IPS-18a (cell line): ENCODE measurements at regions not wholly inside any gene's neighbourhood (a gene's known extent, or its start where the extent isn't known, plus 50 kb on each side); places are given as distances from the start of the nearest gene placed in this dataset.
A peak's percentile ranks its signal among the peaks of the same experiment; 100 is the strongest.

ENCODE experiments used
- H3K27ac ChIP-seq: one replicate; pipeline ENCODE4 v1.5.1; 2013; ENCODE audit warnings: low read length
- H3K27me3 ChIP-seq: one replicate; pipeline ENCODE4 v1.6.1; 2013; ENCODE audit warnings: mild to moderate bottlenecking, low read length; ENCODE audit not compliant: control insufficient read depth, insufficient read depth
- H3K36me3 ChIP-seq: one replicate; pipeline ENCODE4 v1.6.1; 2013; ENCODE audit warnings: low read depth, low read length; ENCODE audit not compliant: control insufficient read depth
- H3K4me1 ChIP-seq: one replicate; pipeline ENCODE4 v1.6.1; 2013; ENCODE audit warnings: low read depth, low read length; ENCODE audit not compliant: control insufficient read depth
- H3K4me3 ChIP-seq: one replicate; pipeline ENCODE4 v1.5.1; 2013; ENCODE audit warnings: low read length
- H3K9ac ChIP-seq: one replicate; pipeline ENCODE4 v1.6.1; 2013; ENCODE audit warnings: mild to moderate bottlenecking, low read length, moderate library complexity
- H3K9me3 ChIP-seq: one replicate; pipeline ENCODE4 v1.6.1; 2013; ENCODE audit warnings: low read depth, low read length; ENCODE audit not compliant: control insufficient read depth

DNA sequence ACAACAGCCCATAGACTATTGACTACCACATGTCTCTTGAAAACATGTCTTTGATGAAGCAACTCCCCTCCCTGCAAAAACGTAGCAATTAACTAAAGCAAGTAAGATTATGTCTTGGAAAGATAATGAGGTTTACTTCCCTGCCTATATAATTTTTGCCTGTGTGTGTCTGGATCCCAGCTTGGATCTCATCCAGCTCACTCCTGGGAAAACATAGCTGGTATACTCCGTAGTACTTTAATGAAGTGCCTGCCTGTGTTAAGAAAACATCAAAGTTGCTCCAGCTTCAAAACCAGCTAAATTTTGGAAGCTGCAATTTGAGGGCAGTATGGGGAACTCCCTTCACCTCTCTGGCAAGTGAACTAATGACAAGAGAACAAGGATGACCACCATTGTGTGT lies 182.6 kb upstream of the C9orf72 start:
- Histone ChIP-seq H3K4me1 (peaks cover 11% of the 10 kb centered on the region), H3K9me3 (no peaks in the 10 kb centered on the region), H3K36me3 (no peaks in the 10 kb centered on the region), H3K9ac (no peak overlapping the region), H3K27me3 (no peaks in the 10 kb centered on the region), H3K4me3 (no peak overlapping the region), H3K27ac (no peak overlapping the region)

- Histone ChIP-seq H3K9me3 (no peaks in the 10 kb centered on the region), H3K36me3 (no peaks in the 10 kb centered on the region), H3K9ac (no peak overlapping the region), H3K27ac (no peak overlapping the region), H3K4me1 (peaks cover 6% of the 10 kb centered on the region), H3K27me3 (no peaks in the 10 kb centered on the region), H3K4me3 (no peak overlapping the region)
Measured at GRCh38 chr9:27756418-27756817, 183.1 kb upstream of the C9orf72 start.

DNA sequence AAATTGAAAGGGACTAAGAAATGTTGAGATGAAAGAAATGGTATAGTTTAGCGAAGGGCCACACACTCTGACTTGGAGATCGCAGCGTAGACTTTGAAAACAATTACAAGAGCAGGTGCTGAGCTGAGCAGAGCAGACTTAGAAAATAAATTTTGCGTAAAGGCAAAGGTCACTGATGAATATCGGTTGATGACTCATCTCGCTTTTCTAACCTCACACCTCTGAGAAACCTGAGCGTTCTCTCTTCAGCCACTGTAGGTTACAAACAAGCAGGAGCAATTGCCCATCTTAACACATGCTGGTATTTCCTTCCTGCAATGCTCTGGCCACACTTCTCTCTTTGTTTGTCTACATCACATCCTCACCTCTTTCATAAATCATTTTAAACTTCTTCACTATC lies 190.6 kb upstream of the C9orf72 start:
- Histone ChIP-seq H3K27ac (no peak overlapping the region), H3K27me3 (no peaks in the 10 kb centered on the region), H3K36me3 (no peaks in the 10 kb centered on the region), H3K9me3 (no peaks in the 10 kb centered on the region), H3K4me1 (peaks cover 11% of the 10 kb centered on the region), H3K9ac (no peak overlapping the region), H3K4me3 (no peak overlapping the region)

DNA sequence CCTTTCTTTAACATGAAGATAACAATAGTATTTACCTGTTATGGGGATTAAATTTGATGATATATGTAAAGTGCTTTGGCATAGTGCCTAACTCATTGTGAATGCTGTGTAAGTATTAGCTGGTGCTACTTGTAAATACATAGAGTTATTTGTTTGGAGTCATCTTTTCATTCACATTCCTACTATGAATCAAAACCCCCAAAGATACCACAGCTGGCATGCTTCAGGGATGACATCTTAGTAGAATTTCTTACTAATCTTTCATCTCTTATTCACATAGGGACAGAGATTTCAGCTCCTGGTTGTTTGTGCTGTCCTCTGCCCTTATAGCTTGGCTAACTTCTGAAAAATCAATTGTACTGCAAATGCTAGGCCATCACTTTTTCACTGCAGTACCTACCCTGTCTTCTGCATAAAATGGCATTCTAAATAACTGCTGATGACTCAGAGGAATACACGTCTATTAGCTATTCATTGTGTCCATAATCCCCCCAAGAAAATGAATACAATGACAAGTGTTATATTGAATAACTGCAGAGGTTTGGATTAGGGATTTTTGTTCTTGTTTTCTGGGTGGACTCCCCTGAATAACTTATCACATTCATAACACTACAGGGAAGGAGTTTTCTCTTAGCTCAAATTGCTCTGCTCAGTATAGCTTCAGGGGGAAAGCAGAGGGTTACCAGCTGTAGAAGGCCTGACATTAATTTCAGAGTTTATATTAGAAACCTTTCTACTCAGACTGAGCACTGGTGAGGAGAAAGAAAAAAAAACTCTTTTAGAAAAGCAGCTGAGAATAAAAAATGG lies 192.2 kb upstream of the C9orf72 start:
- H3K9me3 ChIP-seq = no peaks in the 10 kb centered on the region
- H3K4me1 ChIP-seq = peaks cover 11% of the 10 kb centered on the region
- H3K27ac ChIP-seq = no peak overlapping the region
- no peak overlapping the region for H3K4me3 ChIP-seq
- no peak overlapping the region for H3K9ac ChIP-seq
- no peaks in the 10 kb centered on the region for H3K27me3 ChIP-seq
- no peaks in the 10 kb centered on the region for H3K36me3 ChIP-seq

DNA sequence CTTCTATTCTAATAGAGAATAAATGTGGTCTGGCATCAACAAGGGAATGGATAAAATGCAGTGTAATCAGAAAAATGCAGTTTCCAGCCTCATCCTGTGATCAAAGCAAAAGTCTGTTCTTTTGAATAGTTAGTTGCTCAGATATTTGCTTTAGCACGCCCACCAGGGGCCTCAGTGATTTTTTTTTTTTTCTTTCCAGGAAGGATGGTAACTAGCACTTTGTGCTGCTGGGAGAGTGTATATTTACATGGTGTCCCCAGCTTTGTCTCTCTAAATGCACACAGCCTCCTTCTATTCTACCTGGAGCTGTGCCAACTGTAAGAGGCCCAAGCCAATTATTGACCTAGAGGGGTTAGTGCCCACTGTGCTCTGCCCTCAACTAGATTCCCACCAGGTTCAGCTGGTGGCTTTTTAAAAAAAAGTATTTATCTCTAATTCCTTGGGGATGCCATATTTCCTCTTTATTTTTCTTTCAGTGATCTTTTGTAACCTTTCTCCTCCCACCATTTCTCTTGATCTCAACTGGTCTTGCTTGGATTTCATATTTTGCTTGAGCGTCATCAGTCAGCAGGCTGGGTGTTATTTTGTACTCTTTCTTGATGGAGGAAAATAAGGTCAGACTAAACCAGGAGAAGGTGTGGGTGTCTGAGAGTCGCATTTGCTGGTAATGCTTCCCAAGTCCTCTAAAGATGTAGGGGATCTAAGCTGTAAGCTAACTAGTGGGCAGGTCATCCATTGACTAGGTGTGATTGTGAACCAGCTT lies 193.0 kb upstream of the C9orf72 start:
- Histone ChIP-seq H3K27ac (no peak overlapping the region), H3K9ac (no peak overlapping the region), H3K36me3 (no peaks in the 10 kb centered on the region), H3K4me3 (no peak overlapping the region), H3K27me3 (no peaks in the 10 kb centered on the region), H3K4me1 (peaks cover 13% of the 10 kb centered on the region), H3K9me3 (no peaks in the 10 kb centered on the region)

- Histone ChIP-seq H3K9ac (no peak overlapping the region), H3K4me3 (no peak overlapping the region), H3K27ac (no peak overlapping the region), H3K36me3 (no peaks in the 10 kb centered on the region), H3K27me3 (no peaks in the 10 kb centered on the region), H3K9me3 (no peaks in the 10 kb centered on the region), H3K4me1 (peaks cover 33% of the 10 kb centered on the region)
Measured at GRCh38 chr9:27768781-27769180, 195.5 kb upstream of the C9orf72 start.

DNA sequence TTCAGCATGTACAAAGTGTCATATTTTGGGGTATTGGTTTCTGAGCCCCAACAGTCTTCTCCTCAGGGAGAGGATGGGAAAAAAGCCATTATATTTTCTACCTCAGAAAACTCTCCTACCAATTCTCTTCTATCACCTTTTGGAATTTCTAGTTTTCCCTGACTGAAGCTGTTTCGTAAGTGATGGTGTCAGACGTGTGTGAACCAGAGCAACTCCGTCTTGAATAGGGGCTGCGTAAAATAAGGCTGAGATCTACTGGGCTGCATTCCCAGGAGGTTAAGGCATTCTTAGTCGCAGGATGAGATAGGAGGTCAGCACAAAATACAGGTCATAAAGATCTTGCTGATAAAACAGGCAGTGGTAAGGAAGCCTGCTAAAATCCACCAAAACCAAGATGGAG lies 197.3 kb upstream of the C9orf72 start:
- H3K27ac ChIP-seq = no peak overlapping the region
- H3K9ac ChIP-seq = no peak overlapping the region
- no peaks in the 10 kb centered on the region for H3K9me3 ChIP-seq
- H3K4me1 ChIP-seq = peaks cover 30% of the 10 kb centered on the region
- no peaks in the 10 kb centered on the region for H3K27me3 ChIP-seq
- no peak overlapping the region for H3K4me3 ChIP-seq
- no peaks in the 10 kb centered on the region for H3K36me3 ChIP-seq

DNA sequence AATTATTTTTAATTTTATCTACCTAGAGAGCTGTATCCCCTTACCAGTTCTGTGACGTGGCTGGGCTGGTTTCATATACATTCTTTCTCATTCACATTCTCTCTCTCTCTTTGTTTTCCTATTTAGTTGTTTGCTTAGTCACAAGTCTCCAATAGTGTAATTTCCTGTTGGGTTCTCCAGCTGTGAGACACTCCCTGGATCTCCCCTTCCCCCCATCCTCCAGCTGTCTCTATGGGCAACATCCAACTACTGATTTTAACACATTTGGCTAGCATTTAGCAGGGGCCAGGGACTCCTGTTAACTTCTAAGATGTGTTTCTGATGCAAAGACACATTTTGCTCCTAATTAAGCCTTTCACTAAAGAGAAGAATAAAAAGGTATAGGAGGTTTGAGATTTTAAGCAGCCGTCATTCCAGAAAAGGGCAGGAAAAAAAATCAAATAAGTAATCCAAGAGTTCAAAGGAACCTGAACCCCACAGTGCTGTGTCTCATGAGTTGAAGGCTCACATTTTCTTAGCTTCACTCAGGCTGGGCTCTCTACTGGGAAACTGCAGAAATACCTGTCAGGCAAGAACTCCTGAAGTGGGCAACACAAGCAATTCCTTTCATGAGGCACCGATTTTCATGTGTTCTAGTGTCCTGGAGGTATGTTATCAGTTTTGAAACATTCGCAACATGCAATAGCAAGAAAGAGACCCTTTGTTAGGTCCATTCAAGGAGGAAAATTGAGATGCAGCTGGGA lies 198.7 kb upstream of the C9orf72 start:
- Histone ChIP-seq H3K27ac (peak overlapping the region; percentile 93), H3K36me3 (no peaks in the 10 kb centered on the region), H3K4me3 (peak overlapping the region; percentile 54), H3K9ac (peak overlapping the region; percentile 62), H3K4me1 (peaks cover 22% of the 10 kb centered on the region), H3K27me3 (no peaks in the 10 kb centered on the region), H3K9me3 (no peaks in the 10 kb centered on the region)

GRCh38 chr9:27784847-27785713 lies 211.8 kb upstream of the C9orf72 start:
- no peaks in the 10 kb centered on the region for H3K4me1 ChIP-seq
- no peaks in the 10 kb centered on the region for H3K36me3 ChIP-seq
- H3K9me3 ChIP-seq = no peaks in the 10 kb centered on the region
- no peak overlapping the region for H3K4me3 ChIP-seq
- no peak overlapping the region for H3K9ac ChIP-seq
- H3K27ac ChIP-seq = no peak overlapping the region
- H3K27me3 ChIP-seq = no peaks in the 10 kb centered on the region

DNA sequence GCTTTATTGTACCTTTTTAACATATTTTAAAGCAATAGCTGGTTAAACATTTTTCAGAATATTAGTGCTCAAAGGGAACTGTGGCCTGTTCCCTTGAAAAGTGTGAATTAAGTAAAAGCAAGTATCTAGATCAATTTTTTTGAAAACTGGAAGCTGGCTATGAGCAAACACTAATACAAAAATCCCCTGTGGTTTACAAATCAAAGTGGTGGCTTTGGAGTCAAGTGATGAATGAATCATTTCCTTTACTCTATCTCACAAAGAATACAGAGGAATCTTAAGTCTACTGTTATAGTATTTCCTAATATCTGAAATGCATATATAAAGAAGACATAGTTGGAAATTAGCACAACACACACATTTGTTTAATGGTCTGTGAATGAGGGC lies 212.4 kb upstream of the C9orf72 start:
- Histone ChIP-seq H3K9ac (no peak overlapping the region), H3K36me3 (no peaks in the 10 kb centered on the region), H3K27me3 (no peaks in the 10 kb centered on the region), H3K9me3 (no peaks in the 10 kb centered on the region), H3K27ac (no peak overlapping the region), H3K4me3 (no peak overlapping the region), H3K4me1 (no peaks in the 10 kb centered on the region)

DNA sequence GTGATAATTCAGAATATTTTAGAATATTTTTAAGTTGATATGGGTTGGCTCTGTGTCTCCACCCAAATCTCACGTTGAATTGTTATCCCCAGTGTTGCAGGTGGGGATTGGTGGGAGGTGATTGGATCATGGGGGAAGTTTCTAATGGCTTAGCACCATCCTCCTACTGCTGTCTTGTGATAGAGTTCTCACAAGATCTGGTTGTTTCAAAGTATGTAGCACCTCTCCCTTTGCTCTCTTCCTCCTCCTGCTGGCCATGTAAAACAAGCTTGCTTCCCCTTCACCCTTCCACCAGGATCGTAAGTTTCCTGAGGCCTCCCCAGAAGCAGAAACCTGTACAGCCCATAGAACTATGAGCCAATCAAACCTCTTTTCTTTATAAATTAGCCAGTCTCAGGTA lies 214.6 kb upstream of the C9orf72 start:
- no peaks in the 10 kb centered on the region for H3K9me3 ChIP-seq
- H3K27me3 ChIP-seq = no peaks in the 10 kb centered on the region
- H3K4me1 ChIP-seq = no peaks in the 10 kb centered on the region
- no peak overlapping the region for H3K4me3 ChIP-seq
- H3K9ac ChIP-seq = no peak overlapping the region
- H3K27ac ChIP-seq = no peak overlapping the region
- no peaks in the 10 kb centered on the region for H3K36me3 ChIP-seq
